Muscle layer of colon (tissue), 2 donors: ENCODE measurements at regions not wholly inside any gene's neighbourhood (a gene's known extent, or its start where the extent isn't known, plus 50 kb on each side); places are given as distances from the start of the nearest gene placed in this dataset.

Experiments
- H3K27ac ChIP-seq: one replicate; pipeline ENCODE4 v1.7.0; 2013; ENCODE audit warnings: low read depth, mild to moderate bottlenecking, low read length, moderate library complexity
- H3K27me3 ChIP-seq, 2 donors: one replicate each; pipeline ENCODE4 v1.7.0; 2013; ENCODE audit warnings: low read length in 2 of 2, mild to moderate bottlenecking in 2 of 2; ENCODE audit not compliant: insufficient read depth in 2 of 2, control insufficient read depth in 1 of 2
- H3K36me3 ChIP-seq: one replicate; pipeline ENCODE4 v1.7.0; 2013; ENCODE audit warnings: mild to moderate bottlenecking, low read length; ENCODE audit not compliant: insufficient read depth
- H3K4me1 ChIP-seq: one replicate; pipeline ENCODE4 v1.7.0; 2013; ENCODE audit warnings: mild to moderate bottlenecking, low read length; ENCODE audit not compliant: insufficient read depth
- H3K4me3 ChIP-seq, 2 donors: one replicate each; pipeline ENCODE4 v1.7.0; 2013; ENCODE audit warnings: low read length in 2 of 2, low read depth in 1 of 2, mild to moderate bottlenecking in 1 of 2, moderate library complexity in 1 of 2
- H3K9ac ChIP-seq: one replicate; pipeline ENCODE4 v1.7.0; 2013; ENCODE audit warnings: low read length
- H3K9me3 ChIP-seq: one replicate; pipeline ENCODE4 v1.7.0; 2013; ENCODE audit warnings: mild to moderate bottlenecking, low read length
- donor health status: abdominal sarcoma.
- donor health status: Adenocarcinoma of cecum.

DNA sequence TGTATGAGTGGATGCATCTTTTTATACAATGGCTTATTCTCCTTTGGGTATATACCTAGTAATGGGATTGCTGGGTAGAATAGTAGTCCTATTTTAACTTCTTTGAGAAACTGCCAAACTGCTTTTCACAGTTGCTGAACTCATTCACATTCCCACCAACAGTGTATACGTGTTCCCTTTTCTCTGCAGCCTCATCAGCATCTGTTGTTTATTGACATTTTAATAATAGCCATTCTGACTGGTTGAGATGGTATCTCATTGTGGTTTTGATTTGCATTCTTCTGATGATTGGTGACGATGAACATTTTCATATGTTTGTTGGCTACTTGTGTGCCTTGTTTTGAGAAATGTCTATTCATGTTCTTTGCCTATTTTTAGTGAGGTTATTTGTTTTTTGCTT is 687.0 kb upstream of the EPHA5 start:
- no peaks in the 10 kb centered on the region for H3K9me3 ChIP-seq
- H3K4me3 ChIP-seq = no peak overlapping the region
- no peaks in the 10 kb centered on the region for H3K36me3 ChIP-seq
- H3K27me3 ChIP-seq = no peaks in the 10 kb centered on the region
- no peak overlapping the region for H3K9ac ChIP-seq
- no peak overlapping the region for H3K27ac ChIP-seq
- H3K4me1 ChIP-seq = no peaks in the 10 kb centered on the region

DNA sequence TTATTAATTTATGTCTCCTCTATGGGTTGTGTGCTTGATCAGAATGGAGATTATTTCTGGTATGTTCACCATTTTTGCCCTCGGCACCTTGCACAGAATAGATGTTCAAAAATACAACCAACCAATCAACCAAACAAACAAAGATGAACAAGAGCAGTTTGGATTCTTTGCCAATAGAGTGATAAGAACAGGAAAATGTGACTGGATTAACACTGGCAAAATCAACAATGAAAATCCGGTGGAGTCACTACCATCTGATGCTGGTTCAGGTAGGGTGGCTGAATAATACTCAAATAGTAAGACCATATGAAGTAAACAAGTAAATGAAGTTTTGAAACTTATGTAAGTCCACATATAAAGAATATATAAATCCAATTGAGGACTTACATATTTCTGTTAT is 685.0 kb upstream of the EPHA5 start:
- no peak overlapping the region for H3K4me3 ChIP-seq
- H3K36me3 ChIP-seq = no peaks in the 10 kb centered on the region
- H3K27me3 ChIP-seq = no peaks in the 10 kb centered on the region
- no peak overlapping the region for H3K9ac ChIP-seq
- no peaks in the 10 kb centered on the region for H3K9me3 ChIP-seq
- no peak overlapping the region for H3K27ac ChIP-seq
- no peaks in the 10 kb centered on the region for H3K4me1 ChIP-seq

DNA sequence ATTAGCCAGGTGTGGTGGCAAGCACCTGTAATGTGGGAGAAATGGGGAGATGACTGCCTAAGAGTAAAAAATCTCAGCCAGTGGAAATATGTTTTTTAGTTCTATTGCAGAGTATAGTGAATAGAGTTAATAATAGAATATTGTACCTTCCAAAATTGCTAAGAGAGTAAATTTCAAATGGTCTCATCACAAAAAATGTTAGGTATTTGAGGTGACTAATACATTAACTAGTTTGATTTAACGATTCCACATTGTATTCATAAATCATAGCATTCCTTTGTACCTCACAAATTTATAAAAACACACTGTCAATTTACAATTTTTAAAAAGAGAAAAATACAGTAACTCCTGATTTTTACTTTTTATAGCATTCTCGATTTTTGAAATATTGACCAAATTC is 681.5 kb upstream of the EPHA5 start:
- no peak overlapping the region for H3K9ac ChIP-seq
- no peaks in the 10 kb centered on the region for H3K36me3 ChIP-seq
- no peak overlapping the region for H3K27ac ChIP-seq
- H3K4me3 ChIP-seq = no peak overlapping the region
- no peaks in the 10 kb centered on the region for H3K27me3 ChIP-seq
- no peaks in the 10 kb centered on the region for H3K4me1 ChIP-seq
- no peaks in the 10 kb centered on the region for H3K9me3 ChIP-seq

DNA sequence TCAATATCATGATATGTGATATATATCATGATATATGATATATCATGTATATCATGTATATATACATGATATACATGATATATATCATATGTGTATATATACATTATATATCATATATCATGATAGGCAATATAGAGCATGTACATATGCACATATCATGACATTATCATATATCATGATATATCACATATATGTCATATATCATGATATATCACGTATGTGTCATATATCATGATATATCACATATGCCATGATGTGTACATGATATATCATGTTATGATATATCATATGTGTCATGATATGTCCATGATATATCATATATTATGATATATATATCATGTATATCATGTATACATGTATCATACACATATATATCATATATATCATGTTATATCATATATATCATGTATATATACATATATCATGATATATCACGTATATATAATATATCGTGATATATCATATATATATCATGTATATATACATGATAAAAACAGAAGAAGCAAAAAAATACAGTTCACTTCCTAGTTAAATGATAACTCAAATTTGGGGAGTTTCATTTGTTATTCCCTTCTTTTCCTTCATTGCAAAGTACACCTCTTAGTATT is 670.1 kb upstream of the EPHA5 start:
- no peak overlapping the region for H3K27ac ChIP-seq
- H3K4me3 ChIP-seq = no peak overlapping the region
- no peaks in the 10 kb centered on the region for H3K36me3 ChIP-seq
- no peaks in the 10 kb centered on the region for H3K27me3 ChIP-seq
- no peaks in the 10 kb centered on the region for H3K4me1 ChIP-seq
- no peaks in the 10 kb centered on the region for H3K9me3 ChIP-seq
- no peak overlapping the region for H3K9ac ChIP-seq

DNA sequence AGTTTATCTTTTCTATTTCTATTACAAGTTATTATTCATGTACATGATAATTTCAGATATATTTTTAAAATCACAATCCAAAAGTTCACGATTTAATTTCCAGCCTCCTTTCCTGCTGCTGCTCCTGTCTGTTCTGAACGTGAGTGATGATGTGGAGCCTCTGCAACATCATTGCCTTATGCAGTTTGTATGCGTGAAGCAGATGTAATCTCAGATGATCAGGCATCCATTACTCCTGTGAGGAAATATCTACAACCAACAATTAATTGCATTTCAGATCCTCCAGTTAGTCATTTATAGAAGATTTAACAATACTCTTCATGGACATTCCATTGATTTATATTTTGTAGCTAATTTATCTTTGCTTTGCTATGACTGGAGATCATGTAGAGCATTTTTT is 668.7 kb upstream of the EPHA5 start:
- Histone ChIP-seq H3K9ac (no peak overlapping the region), H3K9me3 (no peaks in the 10 kb centered on the region), H3K27me3 (no peaks in the 10 kb centered on the region), H3K4me3 (no peak overlapping the region), H3K4me1 (no peaks in the 10 kb centered on the region), H3K36me3 (no peaks in the 10 kb centered on the region), H3K27ac (no peak overlapping the region)

DNA sequence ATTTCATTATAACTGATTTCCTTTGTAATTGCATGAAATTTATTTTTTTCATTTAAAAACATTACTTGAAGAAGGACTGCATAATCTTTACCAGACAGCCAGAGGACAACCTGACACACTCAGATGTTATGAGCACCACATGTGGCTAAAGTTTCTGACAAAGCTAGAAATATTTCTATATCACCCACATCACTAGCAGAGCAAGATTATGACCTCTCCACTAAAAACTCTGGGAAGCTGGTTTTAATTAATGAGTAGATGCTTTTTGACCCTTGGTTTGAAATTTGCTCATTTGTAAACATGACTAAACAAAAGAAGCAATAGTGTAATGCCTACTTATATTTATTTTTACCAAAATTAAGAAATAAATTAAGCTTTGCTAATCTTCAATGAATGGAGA is 661.5 kb upstream of the EPHA5 start:
- Histone ChIP-seq H3K27me3 (no peaks in the 10 kb centered on the region), H3K27ac (no peak overlapping the region), H3K4me1 (no peaks in the 10 kb centered on the region), H3K9me3 (no peaks in the 10 kb centered on the region), H3K36me3 (no peaks in the 10 kb centered on the region), H3K4me3 (no peak overlapping the region), H3K9ac (no peak overlapping the region)

DNA sequence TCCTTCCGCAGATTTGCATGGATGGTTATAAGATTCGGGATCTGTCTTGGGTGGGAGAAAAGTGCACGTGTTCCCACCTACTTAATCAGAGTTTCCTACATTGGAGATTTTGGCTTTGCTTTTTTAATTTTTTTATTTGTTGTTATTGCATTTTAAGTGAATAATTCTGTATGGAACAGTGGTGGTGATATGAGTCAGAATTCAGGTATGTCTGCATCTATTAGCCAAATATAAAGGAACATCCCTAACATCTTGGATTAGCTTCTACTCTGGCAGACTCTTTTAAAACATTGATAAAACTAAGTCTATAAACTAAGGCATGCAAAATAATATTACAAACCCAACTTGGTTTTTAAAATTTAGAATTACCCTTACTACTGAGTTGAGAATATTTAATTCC is 659.8 kb upstream of the EPHA5 start:
- Histone ChIP-seq H3K9ac (no peak overlapping the region), H3K4me1 (no peaks in the 10 kb centered on the region), H3K4me3 (no peak overlapping the region), H3K36me3 (no peaks in the 10 kb centered on the region), H3K9me3 (no peaks in the 10 kb centered on the region), H3K27me3 (no peaks in the 10 kb centered on the region), H3K27ac (no peak overlapping the region)

DNA sequence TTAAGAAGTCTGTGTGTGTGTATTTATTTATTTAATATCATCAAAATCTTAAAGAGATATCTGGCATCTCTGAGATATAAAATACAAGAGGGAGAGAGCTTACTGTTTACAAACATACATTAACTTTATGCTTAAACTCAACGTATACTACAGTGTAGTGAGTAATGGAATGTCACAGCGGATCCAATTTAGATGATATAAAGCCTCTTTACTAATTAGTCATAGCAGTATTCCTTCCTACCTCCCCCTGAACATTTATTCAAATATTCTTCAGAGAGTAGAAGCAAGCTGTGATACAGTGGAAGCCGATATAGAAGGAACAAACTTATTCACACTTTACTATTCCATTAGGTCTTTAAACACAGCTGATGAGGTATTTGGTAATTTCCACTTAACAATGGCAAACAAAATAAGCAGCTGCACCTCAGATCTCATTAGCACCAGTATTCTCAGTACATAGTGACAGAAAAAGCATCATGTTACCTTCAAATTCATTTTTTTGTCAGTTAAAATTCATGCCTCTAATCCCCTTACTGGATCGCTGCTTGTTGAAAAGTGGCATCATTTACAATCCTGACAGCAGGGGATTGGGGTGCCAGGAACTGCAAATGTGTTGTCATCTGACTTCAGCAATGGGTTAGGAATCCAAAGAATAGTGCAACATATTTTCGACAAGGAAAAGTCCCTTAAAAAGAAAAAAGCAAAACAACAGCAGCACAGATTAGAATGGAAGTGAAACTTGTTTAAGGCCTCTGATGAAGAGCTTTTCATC is 658.7 kb upstream of the EPHA5 start:
- Histone ChIP-seq H3K27ac (no peak overlapping the region), H3K9ac (no peak overlapping the region), H3K36me3 (no peaks in the 10 kb centered on the region), H3K9me3 (no peaks in the 10 kb centered on the region), H3K4me3 (no peak overlapping the region), H3K27me3 (no peaks in the 10 kb centered on the region), H3K4me1 (no peaks in the 10 kb centered on the region)

DNA sequence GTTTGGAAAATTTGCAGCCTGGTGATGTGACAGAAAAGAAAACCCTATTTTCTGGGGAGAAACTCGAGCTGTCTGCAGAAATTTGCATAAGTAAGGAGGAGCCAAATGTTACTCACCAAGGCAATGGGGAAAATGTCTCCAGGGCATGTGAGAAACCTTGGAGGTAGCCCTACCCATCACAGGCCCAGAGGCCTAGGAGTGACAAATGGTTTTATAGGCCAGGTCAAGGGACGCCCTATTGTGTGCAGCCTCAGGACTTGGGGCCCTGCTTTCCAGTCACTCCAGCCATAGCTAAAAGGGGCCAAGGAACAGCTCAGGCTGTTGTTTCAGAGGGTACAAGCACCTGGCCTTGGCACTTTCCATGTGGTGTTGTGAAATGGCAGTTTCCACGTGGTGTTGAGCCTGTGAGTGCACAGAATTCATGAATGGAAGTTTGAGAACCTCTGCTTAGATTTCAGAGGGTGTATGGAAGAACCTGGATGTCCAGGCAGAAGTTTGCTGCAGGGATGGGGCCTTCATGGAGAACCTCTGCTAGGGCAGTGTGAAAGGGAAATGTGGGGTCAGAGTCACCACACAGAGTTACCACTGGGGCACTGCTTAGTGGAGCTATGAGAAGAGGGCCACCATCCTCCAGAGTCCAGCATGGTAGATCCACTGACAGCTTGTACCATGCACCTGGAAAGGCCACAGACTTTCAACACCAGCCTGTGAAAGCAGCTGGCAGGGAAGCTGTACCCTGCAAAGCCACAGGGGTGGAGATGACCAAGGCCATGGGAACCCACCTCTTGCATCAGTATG is 637.6 kb upstream of the EPHA5 start:
- no peak overlapping the region for H3K27ac ChIP-seq
- H3K9me3 ChIP-seq = no peaks in the 10 kb centered on the region
- H3K36me3 ChIP-seq = no peaks in the 10 kb centered on the region
- H3K27me3 ChIP-seq = no peaks in the 10 kb centered on the region
- no peak overlapping the region for H3K9ac ChIP-seq
- no peak overlapping the region for H3K4me3 ChIP-seq
- H3K4me1 ChIP-seq = no peaks in the 10 kb centered on the region

DNA sequence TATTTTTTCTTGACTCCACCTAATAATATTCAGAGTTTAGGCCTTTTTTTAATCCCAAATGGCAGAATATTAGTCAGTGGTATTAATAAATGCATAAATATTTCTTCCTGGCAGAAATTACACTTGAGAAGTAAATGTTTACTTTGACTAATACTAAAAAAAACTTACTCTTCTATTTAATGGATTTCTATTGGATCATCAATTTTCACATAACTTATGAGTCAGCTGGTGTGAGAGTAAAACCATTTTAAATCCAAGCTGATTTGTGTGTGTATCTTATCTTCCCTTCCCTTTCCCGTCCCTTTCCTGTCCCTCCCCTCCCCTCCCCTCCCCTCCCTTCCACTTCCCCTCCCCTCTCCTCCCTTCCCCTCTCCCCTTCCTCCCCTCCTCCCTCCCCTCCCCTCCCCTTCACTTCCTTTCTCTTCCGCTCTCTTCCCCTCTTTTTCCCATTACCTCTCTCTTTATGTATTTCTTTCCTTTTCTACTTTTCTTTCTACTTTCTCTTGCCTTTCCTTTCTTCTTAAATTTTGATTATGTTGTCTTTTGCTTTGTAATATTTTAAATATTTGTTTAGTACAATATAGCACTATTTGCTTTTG is 630.1 kb upstream of the EPHA5 start:
- no peaks in the 10 kb centered on the region for H3K9me3 ChIP-seq
- no peak overlapping the region for H3K9ac ChIP-seq
- H3K27ac ChIP-seq = no peak overlapping the region
- no peaks in the 10 kb centered on the region for H3K36me3 ChIP-seq
- H3K27me3 ChIP-seq = no peaks in the 10 kb centered on the region
- H3K4me3 ChIP-seq = no peak overlapping the region
- H3K4me1 ChIP-seq = no peaks in the 10 kb centered on the region

DNA sequence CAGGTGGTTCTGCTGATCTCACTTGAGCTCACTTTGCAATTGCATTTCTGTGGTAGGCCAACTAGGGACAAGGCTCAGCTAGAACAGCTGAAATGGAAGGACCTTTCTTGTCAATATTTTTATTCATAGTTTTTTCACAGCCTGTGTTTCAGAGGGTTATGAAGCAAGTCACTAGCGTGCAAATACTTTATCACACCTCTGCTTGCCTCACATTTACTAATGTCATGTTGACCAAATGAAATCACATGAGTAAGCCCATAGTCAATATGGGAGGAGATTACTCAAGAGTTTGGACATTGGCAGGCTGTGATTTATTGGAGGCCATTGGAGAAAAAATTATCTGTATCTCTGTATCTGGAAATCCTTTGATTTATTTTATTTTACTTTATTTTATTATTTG is 628.3 kb upstream of the EPHA5 start:
- H3K27ac ChIP-seq = no peak overlapping the region
- no peaks in the 10 kb centered on the region for H3K9me3 ChIP-seq
- no peaks in the 10 kb centered on the region for H3K36me3 ChIP-seq
- no peaks in the 10 kb centered on the region for H3K4me1 ChIP-seq
- H3K4me3 ChIP-seq = no peak overlapping the region
- H3K27me3 ChIP-seq = no peaks in the 10 kb centered on the region
- no peak overlapping the region for H3K9ac ChIP-seq
